Neural cell (in vitro differentiated cells): ENCODE measurements at regions not wholly inside any gene's neighbourhood (a gene's known extent, or its start where the extent isn't known, plus 50 kb on each side); places are given as distances from the start of the nearest gene placed in this dataset.

Source experiments
- H2AFZ ChIP-seq: fragments of 200-600, 300-800 bp; sonication (generic), shearing (Covaris generic); 2 replicates; pipeline ENCODE4 v1.6.0; 2014; ENCODE audit warnings: low read depth, mild to moderate bottlenecking, antibody characterized with exemption, low read length, moderate library complexity
- H3F3A ChIP-seq: fragments of 200-600 bp; shearing (Covaris generic); 2 replicates; pipeline ENCODE4 v1.6.1; 2016; ENCODE audit warnings: mild to moderate bottlenecking, moderate library complexity, mixed read lengths, antibody characterized with exemption, low read length; ENCODE audit not compliant: insufficient read depth, poor library complexity, severe bottlenecking
- H3K27ac ChIP-seq: fragments of 200-600, 300-800 bp; sonication (generic), shearing (Covaris generic); 2 replicates; pipeline ENCODE4 v1.5.1; 2014; ENCODE audit warnings: mild to moderate bottlenecking, low read length, moderate library complexity
- H3K27me3 ChIP-seq: fragments of 300-800, 200-600 bp; sonication (generic), shearing (Covaris generic); 2 replicates; pipeline ENCODE4 v1.6.0; 2014; ENCODE audit warnings: mild to moderate bottlenecking, low read depth, low read length, moderate library complexity; ENCODE audit not compliant: insufficient read depth
- H3K36me3 ChIP-seq: fragments of 300-800, 200-600 bp; sonication (generic), shearing (Covaris generic); 2 replicates; pipeline ENCODE4 v1.5.1; 2014; ENCODE audit warnings: mild to moderate bottlenecking, antibody characterized with exemption, low read length, moderate library complexity; ENCODE audit not compliant: insufficient read depth
- H3K4me2 ChIP-seq: fragments of 300-800, 200-600 bp; sonication (generic), shearing (Covaris generic); 2 replicates; pipeline ENCODE4 v1.6.0; 2014; ENCODE audit warnings: mild to moderate bottlenecking, low read length
- H3K4me3 ChIP-seq: fragments of 300-800, 200-600 bp; sonication (generic), shearing (Covaris generic); 2 replicates; pipeline ENCODE4 v1.5.1; 2014; ENCODE audit warnings: mild to moderate bottlenecking, low read length, moderate library complexity
- H3K79me2 ChIP-seq: fragments of 200-600 bp; shearing (Covaris generic); replicated peaks from 2 replicates; pipeline ENCODE4 v1.6.0; 2014; ENCODE audit warnings: mild to moderate bottlenecking, low read length, moderate library complexity; ENCODE audit not compliant: insufficient read depth
- H3K9ac ChIP-seq: fragments of 300-800, 200-600 bp; sonication (generic), shearing (Covaris generic); 2 replicates; pipeline ENCODE4 v1.6.1; 2016; ENCODE audit warnings: mild to moderate bottlenecking, low read length, mixed read lengths
- H3K9me2 ChIP-seq: fragments of 200-600 bp; shearing (Covaris generic); 2 replicates; pipeline ENCODE4 v1.6.1; 2016; ENCODE audit warnings: mild to moderate bottlenecking, low read length, mixed read lengths; ENCODE audit not compliant: insufficient read depth
- H3K9me3 ChIP-seq: fragments of 200-600, 300-800 bp; sonication (generic), shearing (Covaris generic); 2 replicates; pipeline ENCODE4 v1.6.1; 2016; ENCODE audit warnings: mild to moderate bottlenecking, mixed run types, low read length, moderate library complexity, mixed read lengths
- H4K20me1 ChIP-seq: fragments of 200-600 bp; shearing (Covaris generic); 2 replicates; pipeline ENCODE4 v1.6.1; 2016; ENCODE audit warnings: mild to moderate bottlenecking, mixed run types; ENCODE audit not compliant: insufficient read depth
- EP300 ChIP-seq: fragments of 450-650 bp; conservative IDR thresholded peaks from 2 replicates; pipeline ENCODE4 v1.6.1; 2014; ENCODE audit warnings: antibody characterized with exemption, mild to moderate bottlenecking, moderate library complexity; ENCODE audit not compliant: poor library complexity, severe bottlenecking
- EZH2 ChIP-seq: fragments of 200-600, 300-800 bp; shearing (Covaris generic), sonication (generic); IDR thresholded peaks from 2 replicates; pipeline ENCODE4 v1.6.1; 2014; ENCODE audit warnings: antibody characterized with exemption, low read length, borderline replicate concordance, mild to moderate bottlenecking; ENCODE audit not compliant: insufficient read depth, poor library complexity, severe bottlenecking
- MXI1 ChIP-seq: fragments of 450-650 bp; conservative IDR thresholded peaks from 2 replicates; pipeline ENCODE4 v1.6.1; 2014; ENCODE audit warnings: antibody characterized with exemption, mild to moderate bottlenecking; ENCODE audit not compliant: poor library complexity, severe bottlenecking
- POLR2AphosphoS5 ChIP-seq: IDR thresholded peaks from 2 replicates; pipeline ENCODE4 v1.6.1; 2012
- RAD21 ChIP-seq: fragments of 450-650 bp; conservative IDR thresholded peaks from 2 replicates; pipeline ENCODE4 v1.6.1; 2014; ENCODE audit warnings: antibody characterized with exemption, mild to moderate bottlenecking, moderate library complexity
- SMC3 ChIP-seq: fragments of 450-650 bp; conservative IDR thresholded peaks from 2 replicates; pipeline ENCODE4 v1.6.1; 2014; ENCODE audit warnings: antibody characterized with exemption, mild to moderate bottlenecking, moderate library complexity; ENCODE audit not compliant: poor library complexity
- TAF1 ChIP-seq: IDR thresholded peaks from 2 replicates; pipeline ENCODE4 v1.6.1; 2012; ENCODE audit warnings: low read depth
- TF ChIP-seq, protein P1 (sequence below): IDR thresholded peaks from 2 replicates; pipeline ENCODE4 v1.6.1; 2012; ENCODE audit warnings: borderline replicate concordance
- TF ChIP-seq, protein P2 (sequence below): fragments of 450-650 bp; IDR thresholded peaks from 2 replicates; pipeline ENCODE4 v1.5.1; 2014; ENCODE audit warnings: antibody characterized with exemption, mild to moderate bottlenecking, moderate library complexity; ENCODE audit not compliant: poor library complexity, severe bottlenecking

DNA sequence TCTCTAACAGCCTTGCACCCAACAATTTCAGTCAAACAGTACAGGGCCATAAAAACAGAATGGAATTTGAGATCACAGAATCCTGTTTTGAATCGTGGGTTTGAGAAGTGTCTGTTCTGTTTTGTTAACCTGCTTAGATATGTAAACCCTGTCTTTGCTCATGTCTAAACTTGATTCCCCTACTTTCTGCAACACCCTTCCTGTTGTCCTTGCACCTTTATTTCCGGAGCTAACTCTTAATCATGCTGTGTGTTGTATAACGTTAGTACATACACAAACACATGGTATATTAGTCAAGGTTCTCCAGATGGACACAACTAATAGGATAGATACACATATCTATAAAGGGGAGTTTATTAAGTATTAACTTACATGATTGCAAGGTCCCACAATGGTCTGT is 2229.2 kb upstream of the C9orf72 start:
- Histone ChIP-seq H3K4me3 (no peak overlapping the region), H2AFZ (no peak overlapping the region), H3K9me2 (no peaks in the 10 kb centered on the region), H3K27ac (no peak overlapping the region), H3K79me2 (no peaks in the 10 kb centered on the region), H4K20me1 (no peaks in the 10 kb centered on the region), H3F3A (no peaks in the 10 kb centered on the region), H3K4me2 (no peak overlapping the region), H3K9me3 (no peaks in the 10 kb centered on the region), H3K36me3 (no peaks in the 10 kb centered on the region), H3K27me3 (no peaks in the 10 kb centered on the region), H3K9ac (no peak overlapping the region)
- TF ChIP-seq POLR2AphosphoS5 = no peak
- TF ChIP-seq TAF1 = no peak
- TF ChIP-seq, protein P1, sequence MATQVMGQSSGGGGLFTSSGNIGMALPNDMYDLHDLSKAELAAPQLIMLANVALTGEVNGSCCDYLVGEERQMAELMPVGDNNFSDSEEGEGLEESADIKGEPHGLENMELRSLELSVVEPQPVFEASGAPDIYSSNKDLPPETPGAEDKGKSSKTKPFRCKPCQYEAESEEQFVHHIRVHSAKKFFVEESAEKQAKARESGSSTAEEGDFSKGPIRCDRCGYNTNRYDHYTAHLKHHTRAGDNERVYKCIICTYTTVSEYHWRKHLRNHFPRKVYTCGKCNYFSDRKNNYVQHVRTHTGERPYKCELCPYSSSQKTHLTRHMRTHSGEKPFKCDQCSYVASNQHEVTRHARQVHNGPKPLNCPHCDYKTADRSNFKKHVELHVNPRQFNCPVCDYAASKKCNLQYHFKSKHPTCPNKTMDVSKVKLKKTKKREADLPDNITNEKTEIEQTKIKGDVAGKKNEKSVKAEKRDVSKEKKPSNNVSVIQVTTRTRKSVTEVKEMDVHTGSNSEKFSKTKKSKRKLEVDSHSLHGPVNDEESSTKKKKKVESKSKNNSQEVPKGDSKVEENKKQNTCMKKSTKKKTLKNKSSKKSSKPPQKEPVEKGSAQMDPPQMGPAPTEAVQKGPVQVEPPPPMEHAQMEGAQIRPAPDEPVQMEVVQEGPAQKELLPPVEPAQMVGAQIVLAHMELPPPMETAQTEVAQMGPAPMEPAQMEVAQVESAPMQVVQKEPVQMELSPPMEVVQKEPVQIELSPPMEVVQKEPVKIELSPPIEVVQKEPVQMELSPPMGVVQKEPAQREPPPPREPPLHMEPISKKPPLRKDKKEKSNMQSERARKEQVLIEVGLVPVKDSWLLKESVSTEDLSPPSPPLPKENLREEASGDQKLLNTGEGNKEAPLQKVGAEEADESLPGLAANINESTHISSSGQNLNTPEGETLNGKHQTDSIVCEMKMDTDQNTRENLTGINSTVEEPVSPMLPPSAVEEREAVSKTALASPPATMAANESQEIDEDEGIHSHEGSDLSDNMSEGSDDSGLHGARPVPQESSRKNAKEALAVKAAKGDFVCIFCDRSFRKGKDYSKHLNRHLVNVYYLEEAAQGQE = no peak
- TF ChIP-seq RAD21 = no peak
- no peak for TF ChIP-seq SMC3
- no peak for TF ChIP-seq MXI1
- TF ChIP-seq, protein P2, sequence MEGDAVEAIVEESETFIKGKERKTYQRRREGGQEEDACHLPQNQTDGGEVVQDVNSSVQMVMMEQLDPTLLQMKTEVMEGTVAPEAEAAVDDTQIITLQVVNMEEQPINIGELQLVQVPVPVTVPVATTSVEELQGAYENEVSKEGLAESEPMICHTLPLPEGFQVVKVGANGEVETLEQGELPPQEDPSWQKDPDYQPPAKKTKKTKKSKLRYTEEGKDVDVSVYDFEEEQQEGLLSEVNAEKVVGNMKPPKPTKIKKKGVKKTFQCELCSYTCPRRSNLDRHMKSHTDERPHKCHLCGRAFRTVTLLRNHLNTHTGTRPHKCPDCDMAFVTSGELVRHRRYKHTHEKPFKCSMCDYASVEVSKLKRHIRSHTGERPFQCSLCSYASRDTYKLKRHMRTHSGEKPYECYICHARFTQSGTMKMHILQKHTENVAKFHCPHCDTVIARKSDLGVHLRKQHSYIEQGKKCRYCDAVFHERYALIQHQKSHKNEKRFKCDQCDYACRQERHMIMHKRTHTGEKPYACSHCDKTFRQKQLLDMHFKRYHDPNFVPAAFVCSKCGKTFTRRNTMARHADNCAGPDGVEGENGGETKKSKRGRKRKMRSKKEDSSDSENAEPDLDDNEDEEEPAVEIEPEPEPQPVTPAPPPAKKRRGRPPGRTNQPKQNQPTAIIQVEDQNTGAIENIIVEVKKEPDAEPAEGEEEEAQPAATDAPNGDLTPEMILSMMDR = no peak
- TF ChIP-seq EZH2 = no peak
- no peak for TF ChIP-seq EP300

DNA sequence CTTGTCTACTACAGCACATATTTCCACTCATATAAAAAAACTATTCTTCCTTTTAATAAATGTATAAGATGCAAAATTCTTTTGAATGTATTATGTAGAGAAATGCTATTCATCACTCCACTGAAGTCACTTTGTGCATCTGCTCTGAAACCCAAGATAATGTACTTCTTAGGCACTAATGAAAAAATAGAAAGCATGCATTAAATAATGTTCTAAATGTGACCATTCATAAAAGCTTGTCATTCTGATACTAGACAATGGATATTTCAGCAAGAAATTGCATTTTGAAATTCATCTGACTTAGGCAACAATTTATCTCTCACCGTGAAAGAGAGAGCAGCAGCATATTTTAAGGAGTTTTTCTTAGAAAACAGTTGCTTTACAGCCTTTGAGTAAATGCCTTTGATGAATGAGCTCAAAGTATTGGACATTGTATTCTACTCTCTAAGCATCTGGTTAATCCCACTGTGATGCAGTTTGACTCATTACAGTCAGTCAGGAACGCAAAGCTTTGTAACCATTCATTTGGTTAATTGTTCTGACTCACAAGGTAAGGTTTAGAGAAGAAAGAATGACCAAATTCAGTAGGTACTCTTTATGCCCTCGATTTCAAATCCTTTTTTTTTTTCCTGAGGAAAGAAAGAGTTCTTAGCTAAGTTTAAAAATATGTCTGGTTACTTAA is 2233.8 kb upstream of the C9orf72 start:
- Histone ChIP-seq H3K9me2 (no peaks in the 10 kb centered on the region), H3K27me3 (no peaks in the 10 kb centered on the region), H3K27ac (peak overlapping the region; percentile 10), H3K4me2 (no peak overlapping the region), H3K79me2 (no peaks in the 10 kb centered on the region), H3K36me3 (no peaks in the 10 kb centered on the region), H4K20me1 (no peaks in the 10 kb centered on the region), H2AFZ (no peak overlapping the region), H3K9ac (no peak overlapping the region), H3K4me3 (no peak overlapping the region), H3F3A (no peaks in the 10 kb centered on the region), H3K9me3 (no peaks in the 10 kb centered on the region)
- no peak for TF ChIP-seq EP300
- no peak for TF ChIP-seq EZH2
- TF ChIP-seq TAF1 = no peak
- no peak for TF ChIP-seq RAD21
- TF ChIP-seq MXI1 = no peak
- TF ChIP-seq, protein P1 = no peak
- TF ChIP-seq SMC3 = no peak
- no peak for TF ChIP-seq POLR2AphosphoS5
- TF ChIP-seq, protein P2 = no peak
